Small intestine (tissue), 7 donors: ENCODE measurements at regions not wholly inside any gene's neighbourhood (a gene's known extent, or its start where the extent isn't known, plus 50 kb on each side); places are given as distances from the start of the nearest gene placed in this dataset.
A peak's percentile ranks its signal among the peaks of the same experiment; 100 is the strongest.

Experiments
- DNase-seq, 2 donors: peaks; one replicate each; pipeline versions ENCODE4 v3.0.0 to v3.0.0-alpha.2; 2013
- FAIRE-seq: peaks from 2 replicates; lab custom pipeline; 2012; peaks lifted over from hg19 to GRCh38; lab: Jason Lieb, UNC
- H3K27ac ChIP-seq, 3 donors: one replicate each; pipeline ENCODE4 v1.5.1; 2013; ENCODE audit warnings: low read length in 2 of 3, mild to moderate bottlenecking in 2 of 3, control low read depth in 1 of 3, inconsistent platforms in 1 of 3, low read depth in 1 of 3, moderate library complexity in 1 of 3
- H3K27me3 ChIP-seq, 3 donors: one replicate each; pipeline ENCODE4 v1.6.1; 2013; ENCODE audit warnings: low read length in 3 of 3, inconsistent platforms in 1 of 3; ENCODE audit not compliant: control insufficient read depth in 3 of 3, insufficient read depth in 3 of 3
- H3K36me3 ChIP-seq, 3 donors: one replicate each; pipeline ENCODE4 v1.6.1; 2013; ENCODE audit warnings: low read length in 3 of 3, inconsistent platforms in 1 of 3, low read depth in 1 of 3, mild to moderate bottlenecking in 1 of 3, moderate library complexity in 1 of 3; ENCODE audit not compliant: control insufficient read depth in 3 of 3, insufficient read depth in 2 of 3
- H3K4me1 ChIP-seq, 3 donors: one replicate each; pipeline ENCODE4 v1.6.1; 2013; ENCODE audit warnings: low read length in 2 of 3, inconsistent platforms in 1 of 3, low read depth in 1 of 3, mild to moderate bottlenecking in 1 of 3, moderate library complexity in 1 of 3; ENCODE audit not compliant: control insufficient read depth in 3 of 3, insufficient read depth in 2 of 3
- H3K4me3 ChIP-seq, 3 donors: one replicate each; pipeline ENCODE4 v1.5.1; 2013; ENCODE audit warnings: low read length in 3 of 3, control low read depth in 1 of 3, inconsistent platforms in 1 of 3, low read depth in 1 of 3, mild to moderate bottlenecking in 1 of 3, moderate library complexity in 1 of 3
- H3K9me3 ChIP-seq, 2 donors: one replicate each; pipeline ENCODE4 v1.6.1; 2013; ENCODE audit warnings: low read depth in 1 of 2, low read length in 1 of 2; ENCODE audit not compliant: control insufficient read depth in 2 of 2, insufficient read depth in 1 of 2
- WGBS, 3 donors: extraction: QIAGEN DNeasy Blood & Tissue Kit; methylation state at CpG; one replicate each; pipeline ENCODE4 v1.1.7; 2013; 5-methylcytosine and 5-hydroxymethylcytosine counted together
- donor health status: healthy with polysubstance abuse.
- donor health status: control.
- donor health status: control.
- donor health status: Bipolar disorder and iron deficiency.
- donor health status: healthy.

DNA sequence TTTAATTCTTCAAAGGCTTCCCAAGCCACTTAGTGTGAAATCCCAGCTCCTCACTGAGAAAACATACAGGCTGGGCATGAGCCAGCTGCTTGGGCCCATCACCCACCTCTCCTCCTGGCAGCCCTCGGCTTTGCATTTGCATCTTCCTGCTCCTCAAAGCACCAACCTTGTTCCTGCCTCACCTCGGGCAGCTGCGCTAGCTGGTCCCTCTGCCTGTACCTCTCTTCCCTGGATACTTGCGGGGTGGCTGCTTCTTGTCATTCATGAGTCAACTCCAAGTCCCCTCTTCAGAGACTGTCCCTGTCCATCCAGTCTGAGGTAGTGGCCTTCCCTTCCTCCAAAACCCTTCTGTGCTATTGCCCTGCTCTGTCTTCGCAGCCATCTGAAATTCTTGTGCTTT lies 116.1 kb upstream of the CXCL14 start:
- H3K4me3 ChIP-seq = no peak overlapping the region
- no peaks in the 10 kb centered on the region for H3K36me3 ChIP-seq
- FAIRE-seq (no peak), DNase-seq (no peak)
- peaks cover 0 to 20% (median 0%) of the 10 kb centered on the region in 3 donors for H3K4me1 ChIP-seq
- no peaks in the 10 kb centered on the region for H3K9me3 ChIP-seq
- WGBS, 3 donors = 81 to 88% (median 85%) methylated on average over 5 of the region's 5 CpGs
- H3K27me3 ChIP-seq = no peaks in the 10 kb centered on the region
- peak overlapping the region in 1 of 3 donors; percentile 3 for H3K27ac ChIP-seq

GRCh38 chr5:135694012-135694411 lies 115.2 kb upstream of the CXCL14 start:
- peaks cover 0 to 20% (median 0%) of the 10 kb centered on the region in 3 donors for H3K4me1 ChIP-seq
- no peak overlapping the region for H3K27ac ChIP-seq
- no peak overlapping the region for H3K4me3 ChIP-seq
- DNase-seq = peak in 1 of 2 donors; percentile 40
- no peak for FAIRE-seq
- H3K36me3 ChIP-seq = no peaks in the 10 kb centered on the region
- 46 to 60% (median 52%) methylated on average over 9 of the region's 9 CpGs for WGBS, 3 donors
- H3K27me3 ChIP-seq = no peaks in the 10 kb centered on the region
- H3K9me3 ChIP-seq = no peaks in the 10 kb centered on the region

DNA sequence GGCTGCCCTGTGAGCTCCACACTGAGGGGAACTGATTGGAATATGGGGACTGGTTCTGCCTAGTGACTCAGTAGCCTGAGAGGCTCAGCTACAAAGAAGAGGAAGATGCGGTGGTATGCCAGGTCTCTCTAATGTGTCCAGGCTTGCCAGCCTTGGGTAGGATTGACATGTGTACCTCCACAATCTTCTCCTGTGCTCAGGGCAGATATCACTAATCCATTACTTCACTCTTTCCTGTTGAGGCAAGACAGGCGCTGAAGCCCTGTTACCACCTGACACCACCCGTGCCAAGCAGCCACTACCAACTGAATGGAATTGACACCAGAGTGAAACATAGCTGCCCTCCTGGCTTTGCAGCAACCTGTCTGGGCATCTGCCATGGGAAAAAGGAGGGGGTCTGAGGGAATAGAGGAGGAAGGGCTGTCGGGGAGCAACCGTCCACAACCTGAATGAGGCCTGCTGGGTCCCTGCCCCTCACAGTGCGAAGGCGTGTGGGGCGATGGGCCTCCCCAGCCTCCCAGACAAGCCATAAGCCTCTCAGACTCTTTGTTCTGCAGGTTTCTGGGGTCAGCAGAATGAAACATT lies 114.7 kb upstream of the CXCL14 start:
- Histone ChIP-seq H3K4me3 (no peak overlapping the region), H3K4me1 (peaks cover 0 to 20% (median 0%) of the 10 kb centered on the region in 3 donors), H3K9me3 (no peaks in the 10 kb centered on the region), H3K27me3 (no peaks in the 10 kb centered on the region), H3K36me3 (no peaks in the 10 kb centered on the region), H3K27ac (no peak overlapping the region)
- no peak for DNase-seq
- no peak for FAIRE-seq
- 94 to 97% (median 95%) methylated on average over 8 of the region's 8 CpGs for WGBS, 3 donors

DNA sequence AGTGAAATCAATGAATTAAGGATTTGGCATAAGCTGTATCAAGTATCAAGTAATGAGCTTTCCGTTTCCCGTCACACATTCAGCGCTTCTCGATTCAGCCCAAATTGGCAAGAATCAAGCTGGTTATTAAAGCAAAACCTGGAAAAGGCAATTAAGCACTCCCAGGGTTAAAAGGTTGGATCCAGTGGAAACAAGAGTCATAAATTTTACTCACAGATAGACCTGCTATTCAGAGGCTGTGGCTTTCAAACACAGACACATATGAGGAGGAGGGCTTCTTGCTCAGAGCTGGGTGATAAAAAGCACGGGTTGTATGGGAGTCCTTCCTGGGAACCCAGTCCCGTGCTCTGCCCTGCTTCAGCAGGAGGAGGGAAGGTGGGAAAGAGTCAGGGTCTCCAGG lies 112.3 kb upstream of the CXCL14 start:
- 17 to 43% (median 35%) methylated on average over 6 of the region's 6 CpGs for WGBS, 3 donors
- Histone ChIP-seq H3K27ac (no peak overlapping the region), H3K9me3 (no peaks in the 10 kb centered on the region), H3K36me3 (no peaks in the 10 kb centered on the region), H3K4me1 (peaks cover 0 to 20% (median 0%) of the 10 kb centered on the region in 3 donors), H3K27me3 (no peaks in the 10 kb centered on the region), H3K4me3 (no peak overlapping the region)
- FAIRE-seq = no peak
- DNase-seq = peak; percentile 36 to 63

DNA sequence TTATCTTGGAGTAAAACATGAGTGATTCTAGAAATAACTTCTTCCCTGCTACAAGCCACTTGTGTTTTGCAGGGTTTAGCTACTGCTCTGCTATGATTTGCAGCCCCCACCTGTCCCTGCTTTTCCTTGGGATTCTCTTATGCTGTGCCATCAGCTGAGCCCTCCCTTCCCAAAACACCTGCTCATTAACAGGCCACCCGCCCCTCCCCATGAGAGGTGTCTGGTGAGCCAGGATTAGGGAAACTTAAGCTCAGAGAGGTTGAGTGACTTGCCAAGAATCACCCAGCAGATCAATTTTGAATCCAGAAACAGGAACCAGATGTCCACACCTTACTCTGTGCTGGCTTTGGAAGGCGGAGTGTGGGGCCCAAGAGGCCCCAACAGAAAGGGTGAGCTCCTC lies 111.7 kb upstream of the CXCL14 start:
- Histone ChIP-seq H3K27ac (no peak overlapping the region), H3K27me3 (no peaks in the 10 kb centered on the region), H3K4me3 (no peak overlapping the region), H3K4me1 (peaks cover 0 to 20% (median 0%) of the 10 kb centered on the region in 3 donors), H3K36me3 (no peaks in the 10 kb centered on the region), H3K9me3 (no peaks in the 10 kb centered on the region)
- FAIRE-seq (no peak), DNase-seq (no peak)
- 59 to 76% (median 70%) methylated on average over 2 of the region's 2 CpGs for WGBS, 3 donors

DNA sequence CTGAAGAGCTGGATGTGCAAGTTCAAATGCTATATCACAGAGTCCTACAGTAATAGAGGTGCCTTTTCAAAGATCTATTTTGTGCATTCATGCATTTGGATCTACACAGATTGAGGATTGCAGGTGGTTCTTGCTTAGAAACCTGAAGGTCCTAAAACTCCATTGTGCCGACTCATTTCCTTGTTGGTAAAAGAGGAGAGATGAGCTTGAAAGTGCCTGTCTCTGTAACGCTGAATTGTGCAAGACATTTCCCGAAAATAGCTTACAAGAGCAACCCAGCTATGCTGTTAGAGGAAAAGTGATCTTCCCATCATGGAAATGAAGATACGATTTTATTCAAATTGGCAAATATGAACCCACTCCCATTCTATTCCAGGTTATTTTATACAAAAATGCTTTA lies 110.7 kb upstream of the CXCL14 start:
- WGBS, 3 donors = 77 to 93% (median 87%) methylated on average over 4 of the region's 4 CpGs

GRCh38 chr5:135688385-135688784 lies 109.6 kb upstream of the CXCL14 start:
- no peaks in the 10 kb centered on the region for H3K36me3 ChIP-seq
- H3K27me3 ChIP-seq = no peaks in the 10 kb centered on the region
- H3K4me1 ChIP-seq = peaks cover 0 to 15% (median 0%) of the 10 kb centered on the region in 3 donors
- WGBS, 3 donors = 73 to 87% (median 76%) methylated on average over 2 of the region's 2 CpGs
- no peaks in the 10 kb centered on the region for H3K9me3 ChIP-seq
- H3K4me3 ChIP-seq = no peak overlapping the region
- H3K27ac ChIP-seq = no peak overlapping the region
- DNase-seq = no peak
- FAIRE-seq = no peak

More for the DNA sequence above, 110.7 kb upstream of the CXCL14 start:
- no peak overlapping the region for H3K4me3 ChIP-seq
- H3K36me3 ChIP-seq = no peaks in the 10 kb centered on the region
- peaks cover 0 to 20% (median 0%) of the 10 kb centered on the region in 3 donors for H3K4me1 ChIP-seq
- H3K27ac ChIP-seq = no peak overlapping the region
- no peaks in the 10 kb centered on the region for H3K9me3 ChIP-seq
- no peak for FAIRE-seq
- DNase-seq = no peak
- H3K27me3 ChIP-seq = no peaks in the 10 kb centered on the region

GRCh38 chr5:135683189-135683588 lies 104.4 kb upstream of the CXCL14 start:
- peaks cover 0 to 22% of the 10 kb centered on the region in 2 donors for H3K9me3 ChIP-seq
- H3K27ac ChIP-seq = no peak overlapping the region
- FAIRE-seq = no peak
- no peaks in the 10 kb centered on the region for H3K27me3 ChIP-seq
- H3K4me1 ChIP-seq = no peaks in the 10 kb centered on the region
- no peak for DNase-seq
- H3K4me3 ChIP-seq = no peak overlapping the region
- no peaks in the 10 kb centered on the region for H3K36me3 ChIP-seq

DNA sequence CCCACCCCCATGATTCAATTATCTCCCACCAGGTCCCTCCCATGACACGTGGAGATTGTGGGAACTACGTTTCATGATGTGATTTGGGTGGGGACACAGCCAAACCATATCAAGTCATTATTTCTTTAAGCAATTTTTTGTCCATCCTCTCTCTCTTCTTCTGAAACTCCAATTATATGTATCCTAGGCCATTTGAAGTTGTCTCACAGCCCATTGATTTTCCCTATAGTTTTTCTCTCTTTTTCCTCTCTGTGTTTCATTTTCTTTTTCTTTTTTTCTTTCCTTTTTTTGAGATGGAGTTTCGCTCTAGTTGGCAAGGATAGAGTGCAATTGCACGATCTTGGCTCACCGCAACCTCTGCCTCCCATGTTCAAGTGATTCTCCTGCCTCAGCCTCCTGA lies 101.9 kb upstream of the CXCL14 start:
- no peak overlapping the region for H3K4me3 ChIP-seq
- no peaks in the 10 kb centered on the region for H3K4me1 ChIP-seq
- no peak for DNase-seq
- no peak for FAIRE-seq
- WGBS, 3 donors = 88 to 92% (median 88%) methylated on average over 5 of the region's 5 CpGs
- no peak overlapping the region for H3K27ac ChIP-seq
- H3K27me3 ChIP-seq = no peaks in the 10 kb centered on the region
- peaks cover 0 to 22% of the 10 kb centered on the region in 2 donors for H3K9me3 ChIP-seq
- H3K36me3 ChIP-seq = no peaks in the 10 kb centered on the region
